C4-2B (cell line): ENCODE measurements at regions not wholly inside any gene's neighbourhood (a gene's known extent, or its start where the extent isn't known, plus 50 kb on each side); places are given as distances from the start of the nearest gene placed in this dataset.

Experiments used
- H3K27ac ChIP-seq: fragments of 450-650 bp; 2 replicates; pipeline ENCODE4 v1.5.1; 2017
- ZFX ChIP-seq: fragments of 450-650 bp; IDR thresholded peaks from 2 replicates; pipeline ENCODE4 v1.6.1; 2017
- TF ChIP-seq, protein P1 (sequence below): fragments of 450-650 bp; conservative IDR thresholded peaks from 2 replicates; pipeline ENCODE4 v1.5.1; 2017; ENCODE audit warnings: mild to moderate bottlenecking

GRCh38 chr11:29258411-29258810, 758.4 kb downstream of the KCNA4 start:
- TF ChIP-seq, protein P1, sequence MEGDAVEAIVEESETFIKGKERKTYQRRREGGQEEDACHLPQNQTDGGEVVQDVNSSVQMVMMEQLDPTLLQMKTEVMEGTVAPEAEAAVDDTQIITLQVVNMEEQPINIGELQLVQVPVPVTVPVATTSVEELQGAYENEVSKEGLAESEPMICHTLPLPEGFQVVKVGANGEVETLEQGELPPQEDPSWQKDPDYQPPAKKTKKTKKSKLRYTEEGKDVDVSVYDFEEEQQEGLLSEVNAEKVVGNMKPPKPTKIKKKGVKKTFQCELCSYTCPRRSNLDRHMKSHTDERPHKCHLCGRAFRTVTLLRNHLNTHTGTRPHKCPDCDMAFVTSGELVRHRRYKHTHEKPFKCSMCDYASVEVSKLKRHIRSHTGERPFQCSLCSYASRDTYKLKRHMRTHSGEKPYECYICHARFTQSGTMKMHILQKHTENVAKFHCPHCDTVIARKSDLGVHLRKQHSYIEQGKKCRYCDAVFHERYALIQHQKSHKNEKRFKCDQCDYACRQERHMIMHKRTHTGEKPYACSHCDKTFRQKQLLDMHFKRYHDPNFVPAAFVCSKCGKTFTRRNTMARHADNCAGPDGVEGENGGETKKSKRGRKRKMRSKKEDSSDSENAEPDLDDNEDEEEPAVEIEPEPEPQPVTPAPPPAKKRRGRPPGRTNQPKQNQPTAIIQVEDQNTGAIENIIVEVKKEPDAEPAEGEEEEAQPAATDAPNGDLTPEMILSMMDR: no peak
- TF ChIP-seq ZFX: no peak
- no peak overlapping the region for H3K27ac ChIP-seq

GRCh38 chr11:29256580-29256979, 760.2 kb downstream of the KCNA4 start:
- no peak overlapping the region for H3K27ac ChIP-seq
- TF ChIP-seq, protein P1: no peak
- TF ChIP-seq ZFX: no peak

DNA sequence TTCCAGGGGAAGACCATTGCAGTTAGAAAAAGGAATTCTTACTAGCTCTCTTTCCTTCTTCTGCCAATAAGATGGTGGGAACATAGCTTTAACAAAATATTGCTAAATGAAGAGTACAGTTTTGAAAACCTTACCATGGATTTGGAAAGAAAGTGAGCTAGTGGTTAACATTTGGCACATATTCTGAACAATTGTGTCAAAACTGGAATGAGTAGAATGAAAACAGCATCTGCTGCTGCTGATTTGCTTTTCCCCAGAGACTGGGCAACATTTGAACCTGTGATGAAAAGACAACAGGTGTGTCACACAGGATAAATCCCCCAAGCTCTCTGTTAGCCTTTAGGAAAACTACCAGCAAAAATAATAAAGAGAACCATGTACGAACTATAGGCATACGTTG, 761.4 kb downstream of the KCNA4 start:
- no peak overlapping the region for H3K27ac ChIP-seq
- TF ChIP-seq, protein P1: no peak

DNA sequence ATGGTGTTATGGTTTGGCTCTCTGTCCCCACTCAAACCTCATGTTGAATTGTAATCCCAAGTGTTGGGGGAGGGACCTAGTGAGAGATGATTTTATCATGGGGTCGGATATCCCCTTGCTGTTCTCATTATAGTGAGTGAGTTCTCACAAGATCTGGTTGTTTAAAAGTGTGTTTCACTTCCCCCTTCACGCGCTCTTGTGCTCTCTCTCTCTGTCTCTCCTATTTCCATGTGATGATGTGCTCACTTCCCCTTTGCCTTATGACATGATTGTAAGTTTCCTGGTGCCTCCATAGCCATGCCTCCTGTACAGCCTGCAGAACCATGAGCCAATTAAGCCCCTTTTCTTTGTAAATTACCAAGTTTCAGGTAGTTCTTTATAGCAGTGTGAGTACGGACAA, 765.1 kb downstream of the KCNA4 start:
- TF ChIP-seq, protein P1: no peak
- TF ChIP-seq ZFX: no peak
- no peak overlapping the region for H3K27ac ChIP-seq

DNA sequence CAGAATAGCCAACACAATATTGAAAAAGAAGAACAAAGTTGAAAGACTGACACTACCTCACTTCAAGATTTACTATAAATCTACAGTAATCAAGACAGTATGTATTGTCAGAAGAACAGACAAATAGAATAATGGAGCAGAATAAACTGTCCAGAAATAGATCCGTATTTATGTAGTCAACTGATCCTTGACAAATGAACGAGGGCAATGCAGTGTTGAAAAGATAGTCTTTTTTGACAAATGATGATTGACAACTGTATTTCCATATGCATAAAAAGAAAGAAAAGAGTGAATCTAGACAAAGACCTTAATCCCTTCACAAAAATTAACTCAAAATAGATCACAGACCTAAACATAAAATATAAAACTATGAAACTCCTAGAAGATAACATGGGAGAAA, 767.1 kb downstream of the KCNA4 start:
- no peak for TF ChIP-seq ZFX
- TF ChIP-seq, protein P1: no peak
- no peak overlapping the region for H3K27ac ChIP-seq

DNA sequence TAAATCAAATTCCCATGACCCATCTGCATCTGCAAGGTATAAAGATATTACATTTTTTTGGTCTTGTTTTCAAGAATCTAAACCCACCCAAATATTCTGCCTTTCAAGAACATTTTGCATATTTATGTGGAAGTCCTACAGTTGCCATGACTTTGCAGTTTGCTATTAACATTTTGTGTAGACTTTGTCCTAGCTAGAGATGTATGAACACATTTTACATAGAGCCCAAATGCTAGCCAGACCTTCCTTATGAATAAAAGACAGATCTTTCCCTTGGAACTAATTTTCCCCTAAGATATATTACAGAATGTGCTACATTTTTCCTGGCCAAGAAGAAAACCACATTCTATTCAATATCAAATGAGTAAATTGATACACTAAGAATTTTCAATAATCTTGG, 772.5 kb downstream of the KCNA4 start:
- TF ChIP-seq, protein P1: no peak
- TF ChIP-seq ZFX: no peak
- H3K27ac ChIP-seq: no peak overlapping the region

DNA sequence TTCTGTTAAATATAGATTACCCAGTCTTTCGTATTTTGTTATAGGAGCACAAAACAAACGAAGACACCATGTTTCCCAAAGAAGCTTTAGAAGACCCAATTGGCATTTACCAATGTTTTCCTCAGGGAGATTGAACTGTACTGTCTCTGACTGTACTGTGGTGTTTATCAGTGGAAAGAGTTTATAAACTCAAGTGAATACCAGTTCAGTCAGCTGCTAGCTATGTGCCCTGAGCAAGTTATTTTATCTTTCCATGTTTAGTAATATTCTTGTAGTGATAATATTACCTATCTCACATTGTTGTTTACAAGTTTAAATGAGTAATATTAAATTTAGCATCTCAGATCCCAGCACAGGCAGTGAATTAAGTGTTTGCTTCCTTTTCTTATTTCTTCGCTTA, 773.2 kb downstream of the KCNA4 start:
- no peak overlapping the region for H3K27ac ChIP-seq
- no peak for TF ChIP-seq ZFX
- TF ChIP-seq, protein P1: no peak

GRCh38 chr11:29231991-29232390, 784.8 kb downstream of the KCNA4 start:
- no peak overlapping the region for H3K27ac ChIP-seq
- no peak for TF ChIP-seq ZFX
- TF ChIP-seq, protein P1: no peak
